ENCODE measurements at regions not wholly inside any gene's neighbourhood (a gene's known extent, or its start where the extent isn't known, plus 50 kb on each side); places are given as distances from the start of the nearest gene placed in this dataset.

DNA sequence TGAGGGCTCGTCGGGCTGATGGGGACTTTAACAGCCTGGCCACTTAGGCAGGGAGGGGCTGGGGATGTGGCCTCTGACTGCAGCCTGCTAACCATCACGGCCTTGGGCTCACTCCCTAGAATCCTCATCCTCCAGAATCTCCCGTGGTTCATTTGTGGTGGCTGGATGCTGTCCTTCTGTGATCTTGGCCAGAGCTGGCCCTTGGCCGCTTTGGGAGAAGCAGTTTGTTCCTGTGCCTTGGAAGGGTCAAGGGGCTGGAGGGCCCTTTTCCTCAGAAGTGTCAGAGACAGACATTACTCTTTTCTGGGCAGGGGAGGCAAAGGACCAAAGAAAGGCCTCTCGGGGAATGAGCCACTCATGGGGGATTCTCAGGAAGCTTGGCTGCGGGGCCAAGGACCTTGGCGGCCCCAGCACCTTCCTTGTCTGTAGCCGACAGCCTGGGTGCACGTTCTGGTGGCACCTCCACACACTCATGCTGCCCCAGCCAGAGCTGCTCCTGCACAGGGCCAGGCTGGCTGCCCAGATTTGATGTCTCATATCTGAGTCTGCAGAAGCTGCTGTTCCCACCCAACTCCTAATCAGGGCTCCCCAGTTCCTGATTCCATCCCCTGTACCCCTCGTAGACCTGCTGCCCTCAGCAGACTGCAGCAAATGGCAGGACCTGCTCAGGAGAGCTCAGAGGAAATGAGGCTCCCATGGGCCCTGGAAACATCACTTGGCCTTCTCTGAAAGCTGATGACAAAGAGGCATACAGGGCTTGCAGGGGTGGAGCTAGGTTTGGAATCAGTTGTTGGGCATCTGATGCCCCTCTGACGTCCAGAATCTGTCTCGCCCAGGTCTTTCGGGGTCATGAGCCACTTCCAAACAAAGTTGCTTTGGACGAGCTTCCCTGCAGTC, 107.7 kb downstream of the CTTN start:
- Histone ChIP-seq H3K4me3 (no peak overlapping the region), H3K36me3 (ENCODE audit: control insufficient read depth, insufficient read depth, low read length) (no peaks in the 10 kb centered on the region), H3K9ac (ENCODE audit: insufficient read depth in 1 of 2, low read depth in 2 of 2, low read length in 2 of 2) (no peak overlapping the region), H3K79me2 (ENCODE audit: control insufficient read depth, insufficient read depth, low read length) (no peaks in the 10 kb centered on the region), H3K4me1 (replicated peaks in 1 of 2; ENCODE audit: control insufficient read depth in 2 of 2, insufficient read depth in 2 of 2, low read length in 2 of 2) (peaks cover 0 to 3% of the 10 kb centered on the region in 2 experiments; a peak in 1 of 5 replicates), H3K4me2 (ENCODE audit: insufficient read depth, low read length) (no peak overlapping the region), H3K27me3 (ENCODE audit: control insufficient read depth in 2 of 2, insufficient read depth in 2 of 2, low read length in 2 of 2) (peaks cover 10 to 85% of the 10 kb centered on the region in 2 experiments; a peak in 4 of 5 replicates), H3K27ac (ENCODE audit: extremely low read depth, low read depth, low read length) (no peak overlapping the region), H3K9me3 (replicated peaks; ENCODE audit: control insufficient read depth, insufficient read depth, low read depth, low read length) (no peaks in the 10 kb centered on the region), H2AFZ (ENCODE audit: low read depth, low read length) (no peak overlapping the region), H4K20me1 (replicated peaks; ENCODE audit: control insufficient read depth, insufficient read depth, low read length) (no peaks in the 10 kb centered on the region; the same call in 1 of the 2 replicates), H3K9me1 (ENCODE audit: control insufficient read depth, insufficient read depth, low read length) (no peaks in the 10 kb centered on the region)
- FAIRE-seq: no peak
- DNase-seq (ENCODE audit: extremely low read depth in 1 of 4, low spot score in 3 of 4): no peak
- ATAC-seq: no peak
- in situ Hi-C loops (cut with MboI): loop anchor here (25.0 kb wide), 1 partner anchor 556 kb away; no protein-coding TSS in a partner anchor
- TF ChIP-seq UBTF (IDR thresholded peaks at IDR 0.05; ENCODE audit: borderline replicate concordance in 1 of 2, low read depth in 2 of 2, low read length in 2 of 2) (no peak), TRIM24 (IDR thresholded peaks at IDR 0.05) (no peak), RBM34 (IDR thresholded peaks at IDR 0.05; ENCODE audit: borderline replicate concordance, insufficient read depth, low read length) (no peak)
- BruUV-seq (replicated peaks): no TSS peak
- intact Hi-C loops (cut with micrococcal nuclease): no loop called here
- CTCF ChIA-PET (ENCODE audit: low intra/inter-chr PET ratio): no interaction called here
- POLR2A ChIA-PET: interaction anchor here (1.1 kb wide), 1 partner anchor 22 kb away, joined by 3 read pairs; no protein-coding TSS in a partner anchor
- WGBS (ENCODE audit: insufficient coverage, low coverage, missing lambda C conversion rate): 0% methylated on average over 11 of the region's 15 CpGs

Measured in K562 (cell line).